Suprapubic skin (tissue), 3 donors: ENCODE measurements at regions not wholly inside any gene's neighbourhood (a gene's known extent, or its start where the extent isn't known, plus 50 kb on each side); places are given as distances from the start of the nearest gene placed in this dataset.

Source experiments
- CTCF ChIP-seq, 2 donors: fragments of 200-600 bp in 1 of 2; fragments of 450-650 bp in 1 of 2; sonication (generic) in 1 of 2; IDR thresholded peaks; one replicate each; pipeline ENCODE4 v1.5.1; 2016 to 2019; ENCODE audit warnings: antibody characterized with exemption in 2 of 2, mild to moderate bottlenecking in 1 of 2, moderate library complexity in 1 of 2
- EP300 ChIP-seq: sonication (generic); formaldehyde crosslinking; IDR thresholded peaks from one replicate; pipeline ENCODE4 v1.6.1; 2017; ENCODE audit warnings: antibody characterized with exemption

GRCh38 chr11:29131055-29131454, 885.8 kb downstream of the KCNA4 start:
- TF ChIP-seq CTCF (IDR thresholded peaks at IDR 0.05): no peak
- no peak for TF ChIP-seq EP300
